ENCODE measurements at regions not wholly inside any gene's neighbourhood (a gene's known extent, or its start where the extent isn't known, plus 50 kb on each side); places are given as distances from the start of the nearest gene placed in this dataset.

DNA sequence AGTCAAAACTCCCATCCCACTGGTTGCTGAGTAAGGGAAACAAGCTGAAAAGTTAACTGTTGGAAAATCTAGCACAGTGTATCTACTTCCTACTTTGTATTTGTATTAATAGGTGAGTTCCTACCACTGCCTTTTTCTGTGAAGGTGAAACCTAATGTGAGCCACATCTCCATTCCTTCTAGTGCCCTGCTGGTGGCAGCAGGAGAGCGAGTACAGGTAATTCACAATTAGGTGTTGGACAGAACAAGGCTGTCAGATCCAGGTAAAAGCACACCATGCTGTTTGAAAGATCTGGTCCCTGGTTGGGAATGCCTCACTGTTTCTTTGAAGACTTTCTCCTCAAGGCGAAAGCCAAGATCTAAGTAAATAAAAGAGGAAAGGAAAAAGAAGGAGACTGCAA lies 528.4 kb downstream of the PKHD1 start:
- DNase-seq, result no peak

DNA sequence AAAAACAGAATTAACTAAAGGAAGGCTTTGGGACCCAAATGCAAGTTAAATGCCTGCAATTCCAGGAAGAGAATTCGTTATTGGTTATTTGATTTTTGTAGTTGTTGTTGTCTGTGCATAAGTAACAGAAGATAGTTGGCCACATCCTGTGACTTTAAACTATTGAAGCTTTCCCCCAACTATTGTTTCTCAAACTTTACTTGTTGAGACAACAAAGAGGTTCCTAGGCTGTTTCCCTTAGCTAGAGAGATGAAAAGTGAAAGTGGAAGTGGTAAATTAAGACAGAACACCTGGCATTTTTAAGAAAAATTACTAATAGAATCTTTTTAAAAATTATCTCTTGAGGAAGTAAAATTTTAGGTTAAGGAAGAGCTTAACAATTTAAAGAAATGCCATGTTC lies 525.2 kb downstream of the PKHD1 start:
- no peak for DNase-seq
